ENCODE measurements at regions not wholly inside any gene's neighbourhood (a gene's known extent, or its start where the extent isn't known, plus 50 kb on each side); places are given as distances from the start of the nearest gene placed in this dataset.

- DNase-seq: no peak
- no peak overlapping the region for H3K4me3 Mint-ChIP-seq
- peaks cover 8 to 14% of the 10 kb centered on the region in 2 donors for H3K27me3 Mint-ChIP-seq (ENCODE audit: low read depth in 2 of 2)
- Histone ChIP-seq H3K4me3 (ENCODE audit: low read length) (no peak overlapping the region), H3K9me3 (ENCODE audit: control insufficient read depth, insufficient read depth, low read length) (no peaks in the 10 kb centered on the region), H3K4me1 (ENCODE audit: control insufficient read depth, insufficient read depth, low read length) (no peaks in the 10 kb centered on the region), H3K36me3 (ENCODE audit: control insufficient read depth, insufficient read depth, low read length) (no peaks in the 10 kb centered on the region), H3K27me3 (ENCODE audit: control insufficient read depth, insufficient read depth, low read length) (no peaks in the 10 kb centered on the region), H3K27ac (ENCODE audit: low read length) (no peak overlapping the region)
- intact Hi-C loops (cut with micrococcal nuclease): no loop called here
- no peaks in the 10 kb centered on the region for H3K36me3 Mint-ChIP-seq
- no peak for ATAC-seq
- no peak overlapping the region for H3K27ac Mint-ChIP-seq
- peaks cover 8 to 13% of the 10 kb centered on the region in 2 donors for H3K4me1 Mint-ChIP-seq
- no peaks in the 10 kb centered on the region for H3K9me3 Mint-ChIP-seq
- WGBS (ENCODE audit: insufficient coverage): 91% methylated on average over 3 of the region's 5 CpGs
- TF ChIP-seq CTCF (IDR thresholded peaks at IDR 0.05): no peak
Observed at GRCh38 chr1:232687728-232688127, 57.8 kb upstream of the SIPA1L2 start.

GRCh38 chr1:232688398-232688797 is 58.5 kb upstream of the SIPA1L2 start:
- H3K27ac Mint-ChIP-seq: no peak overlapping the region
- H3K4me3 Mint-ChIP-seq: no peak overlapping the region
- H3K9me3 Mint-ChIP-seq: no peaks in the 10 kb centered on the region
- TF ChIP-seq CTCF (IDR thresholded peaks at IDR 0.05): no peak
- H3K4me1 ChIP-seq (ENCODE audit: control insufficient read depth, insufficient read depth, low read length): no peaks in the 10 kb centered on the region
- ATAC-seq (no peak), DNase-seq (no peak)
- H3K36me3 ChIP-seq (ENCODE audit: control insufficient read depth, insufficient read depth, low read length): no peaks in the 10 kb centered on the region
- H3K9me3 ChIP-seq (ENCODE audit: control insufficient read depth, insufficient read depth, low read length): no peaks in the 10 kb centered on the region
- H3K27ac ChIP-seq (ENCODE audit: low read length): no peak overlapping the region
- 80% methylated on average over 1 of the region's 2 CpGs for WGBS (ENCODE audit: insufficient coverage)
- no peaks in the 10 kb centered on the region for H3K36me3 Mint-ChIP-seq
- no peaks in the 10 kb centered on the region for H3K27me3 ChIP-seq (ENCODE audit: control insufficient read depth, insufficient read depth, low read length)
- H3K4me1 Mint-ChIP-seq: peaks cover 8 to 13% of the 10 kb centered on the region in 2 donors
- intact Hi-C loops (cut with micrococcal nuclease): no loop called here
- H3K27me3 Mint-ChIP-seq (ENCODE audit: low read depth in 2 of 2): peaks cover 15 to 18% of the 10 kb centered on the region in 2 donors
- H3K4me3 ChIP-seq (ENCODE audit: low read length): no peak overlapping the region

GRCh38 chr1:232689711-232690110 is 59.8 kb upstream of the SIPA1L2 start:
- Histone ChIP-seq H3K27me3 (ENCODE audit: control insufficient read depth, insufficient read depth, low read length) (no peaks in the 10 kb centered on the region), H3K4me1 (ENCODE audit: control insufficient read depth, insufficient read depth, low read length) (no peaks in the 10 kb centered on the region), H3K4me3 (ENCODE audit: low read length) (no peak overlapping the region), H3K9me3 (ENCODE audit: control insufficient read depth, insufficient read depth, low read length) (no peaks in the 10 kb centered on the region), H3K36me3 (ENCODE audit: control insufficient read depth, insufficient read depth, low read length) (no peaks in the 10 kb centered on the region), H3K27ac (ENCODE audit: low read length) (no peak overlapping the region)
- no peak for DNase-seq
- Mint-ChIP-seq H3K4me3 (peak overlapping the region; percentile 45), H3K4me1 (peaks cover 8 to 13% of the 10 kb centered on the region in 2 donors), H3K36me3 (no peaks in the 10 kb centered on the region), H3K9me3 (no peaks in the 10 kb centered on the region), H3K27me3 (ENCODE audit: low read depth in 2 of 2) (peaks cover 17% of the 10 kb centered on the region in 2 donors), H3K27ac (peak overlapping the region in 1 of 2 donors; percentile 67)
- TF ChIP-seq CTCF (IDR thresholded peaks at IDR 0.05): no peak
- WGBS (ENCODE audit: insufficient coverage): 100% methylated on average over 2 of the region's 3 CpGs
- intact Hi-C loops (cut with micrococcal nuclease): no loop called here
- ATAC-seq: no peak

- H3K27me3 Mint-ChIP-seq (ENCODE audit: low read depth in 2 of 2): peaks cover 15 to 17% of the 10 kb centered on the region in 2 donors
- WGBS (ENCODE audit: insufficient coverage): 56% methylated on average over 8 of the region's 8 CpGs
- Histone ChIP-seq H3K4me3 (ENCODE audit: low read length) (no peak overlapping the region), H3K9me3 (ENCODE audit: control insufficient read depth, insufficient read depth, low read length) (no peaks in the 10 kb centered on the region), H3K27ac (ENCODE audit: low read length) (peak overlapping the region; percentile 61), H3K36me3 (ENCODE audit: control insufficient read depth, insufficient read depth, low read length) (no peaks in the 10 kb centered on the region), H3K27me3 (ENCODE audit: control insufficient read depth, insufficient read depth, low read length) (no peaks in the 10 kb centered on the region), H3K4me1 (ENCODE audit: control insufficient read depth, insufficient read depth, low read length) (no peaks in the 10 kb centered on the region)
- ATAC-seq (peak; percentile 66 to 99 (median 89)), DNase-seq (peak in 1 of 2 donors; percentile 18)
- H3K36me3 Mint-ChIP-seq: no peaks in the 10 kb centered on the region
- H3K4me1 Mint-ChIP-seq: peaks cover 8 to 13% of the 10 kb centered on the region in 2 donors
- no peaks in the 10 kb centered on the region for H3K9me3 Mint-ChIP-seq
- peak overlapping the region; percentile 45 for H3K4me3 Mint-ChIP-seq
- H3K27ac Mint-ChIP-seq: peak overlapping the region; percentile 67 to 85
- no peak for TF ChIP-seq CTCF (IDR thresholded peaks at IDR 0.05)
- intact Hi-C loops (cut with micrococcal nuclease): no loop called here
Observed at GRCh38 chr1:232690285-232690935, 60.5 kb upstream of the SIPA1L2 start.
